Kidney tubule cell (primary cell): ENCODE measurements at regions not wholly inside any gene's neighbourhood (a gene's known extent, or its start where the extent isn't known, plus 50 kb on each side); places are given as distances from the start of the nearest gene placed in this dataset.
"Not testable (repeated sequence)": the region's sequence is repeated elsewhere in the genome, so short reads cannot be mapped to it uniquely, and the experiment has no call there.

ENCODE experiments used
- DNase-seq: peaks from one replicate; pipeline ENCODE4 v3.0.0-alpha.2; 2018; ENCODE audit warnings: low spot score

GRCh38 chr1:118297521-118297920 is 112.5 kb upstream of the SPAG17 start:
- no peak for DNase-seq

GRCh38 chr1:118294875-118295642 is 110.0 kb upstream of the SPAG17 start:
- DNase-seq, result no peak

- peak; percentile 44 for DNase-seq
Observed at GRCh38 chr1:118291661-118292060, 106.6 kb upstream of the SPAG17 start.

GRCh38 chr1:118290571-118290970 is 105.5 kb upstream of the SPAG17 start:
- no peak for DNase-seq

- DNase-seq, result no peak
Observed at GRCh38 chr1:118290046-118290445, 105.0 kb upstream of the SPAG17 start.

- DNase-seq, result not testable (repeated sequence)
Observed at GRCh38 chr1:118280656-118281055, 95.6 kb upstream of the SPAG17 start.

GRCh38 chr1:118275472-118276115 is 90.6 kb upstream of the SPAG17 start:
- DNase-seq, result no peak

GRCh38 chr1:118272884-118273283 is 87.9 kb upstream of the SPAG17 start:
- DNase-seq, result no peak

- DNase-seq, result no peak
Observed at GRCh38 chr1:118271883-118272282, 86.9 kb upstream of the SPAG17 start.

GRCh38 chr1:118269598-118269997 is 84.6 kb upstream of the SPAG17 start:
- DNase-seq, result no peak

GRCh38 chr1:118266436-118266835 is 81.4 kb upstream of the SPAG17 start:
- DNase-seq, result peak; percentile 96

GRCh38 chr1:118264343-118264742 is 79.3 kb upstream of the SPAG17 start:
- peak; percentile 81 for DNase-seq

GRCh38 chr1:118262865-118263264 is 77.8 kb upstream of the SPAG17 start:
- DNase-seq, result no peak

GRCh38 chr1:118258975-118259374 is 73.9 kb upstream of the SPAG17 start:
- DNase-seq, result peak; percentile 61

- DNase-seq, result no peak
Observed at GRCh38 chr1:118257946-118258345, 72.9 kb upstream of the SPAG17 start.

GRCh38 chr1:118254491-118255425 is 69.7 kb upstream of the SPAG17 start:
- peak; percentile 50 for DNase-seq

GRCh38 chr1:118254001-118254400 is 69.0 kb upstream of the SPAG17 start:
- DNase-seq, result no peak

- no peak for DNase-seq
Observed at GRCh38 chr1:118253053-118253915, 68.3 kb upstream of the SPAG17 start.

- no peak for DNase-seq
Observed at GRCh38 chr1:118252624-118253023, 67.6 kb upstream of the SPAG17 start.

- no peak for DNase-seq
Observed at GRCh38 chr1:118250232-118250631, 65.2 kb upstream of the SPAG17 start.

- no peak for DNase-seq
Observed at GRCh38 chr1:118249641-118250040, 64.6 kb upstream of the SPAG17 start.

GRCh38 chr1:118247593-118247992 is 62.6 kb upstream of the SPAG17 start:
- peak; percentile 25 for DNase-seq
